Gastrocnemius medialis (tissue), 4 donors: ENCODE measurements at regions not wholly inside any gene's neighbourhood (a gene's known extent, or its start where the extent isn't known, plus 50 kb on each side); places are given as distances from the start of the nearest gene placed in this dataset.

Experiments used
- ATAC-seq, 2 donors: fragments of 150-250 bp; one replicate each; pipeline ENCODE4 v1.9.1; 2016
- DNase-seq, 2 donors: peaks; one replicate each; pipeline ENCODE4 v3.0.0-alpha.2; 2019
- H3K27ac ChIP-seq, 4 donors: fragments of 200-600 bp; sonication (generic); 1 replicate in 1 of 4; 2 replicates in 3 of 4; pipeline ENCODE4 v1.5.1; 2016 to 2018; ENCODE audit warnings: mild to moderate bottlenecking in 2 of 4, moderate library complexity in 1 of 4
- H3K27me3 ChIP-seq, 3 donors: fragments of 200-600 bp; sonication (generic) in 2 of 3; 1 replicate in 1 of 3; 2 replicates in 2 of 3; pipeline versions ENCODE4 v1.5.1 to v1.6.0; 2016 to 2019; ENCODE audit warnings: mild to moderate bottlenecking in 1 of 3, moderate library complexity in 1 of 3
- H3K36me3 ChIP-seq, 2 donors: fragments of 200-600 bp; sonication (generic) in 1 of 2; one replicate each; pipeline ENCODE4 v1.5.1; 2017 to 2018
- H3K4me1 ChIP-seq, 2 donors: fragments of 200-600 bp; sonication (generic) in 1 of 2; one replicate each; pipeline ENCODE4 v1.5.1; 2016 to 2017; ENCODE audit warnings: mild to moderate bottlenecking in 2 of 2
- H3K4me3 ChIP-seq, 4 donors: fragments of 200-600 bp; sonication (generic) in 3 of 4; 1 replicate in 1 of 4; 2 replicates in 3 of 4; pipeline ENCODE4 v1.5.1; 2016 to 2019; ENCODE audit warnings: mild to moderate bottlenecking in 2 of 4
- H3K9me3 ChIP-seq, 3 donors: fragments of 200-600 bp; sonication (generic) in 2 of 3; 1 replicate in 1 of 3; 2 replicates in 2 of 3; pipeline ENCODE4 v1.5.1; 2016 to 2019
- POLR2A ChIP-seq, 2 donors: fragments of 450-650 bp; IDR thresholded peaks; one replicate each; pipeline ENCODE4 v1.6.1; 2017; ENCODE audit warnings: antibody characterized with exemption in 2 of 2, mild to moderate bottlenecking in 2 of 2, moderate library complexity in 2 of 2
- in situ Hi-C, 4 donors: fragments of 200-750 bp; cut with MboI; loops; one replicate each; pipeline versions ENCODE4 v1.15.0 to v1.8.0; 2017; ENCODE audit warnings: low sequenced_read_pairs in 4 of 4
- intact Hi-C: fragments of 100-400 bp; cut with DNase I; formaldehyde crosslinking; loops from one replicate; pipeline ENCODE4 v1.15.1; 2023; ENCODE audit warnings: low total_unique reads
- TF ChIP-seq, protein P1 (sequence below), 5 experiments: fragments of 450-650 bp in 3 of 5; fragments of 200-600 bp in 2 of 5; sonication (generic) in 2 of 5; IDR thresholded peaks in 4 of 5; conservative IDR thresholded peaks in 1 of 5; 1 replicate in 4 of 5; 2 replicates in 1 of 5; pipeline ENCODE4 v1.5.1; 2016 to 2019; ENCODE audit warnings: antibody characterized with exemption in 5 of 5, mild to moderate bottlenecking in 3 of 5, moderate library complexity in 3 of 5

DNA sequence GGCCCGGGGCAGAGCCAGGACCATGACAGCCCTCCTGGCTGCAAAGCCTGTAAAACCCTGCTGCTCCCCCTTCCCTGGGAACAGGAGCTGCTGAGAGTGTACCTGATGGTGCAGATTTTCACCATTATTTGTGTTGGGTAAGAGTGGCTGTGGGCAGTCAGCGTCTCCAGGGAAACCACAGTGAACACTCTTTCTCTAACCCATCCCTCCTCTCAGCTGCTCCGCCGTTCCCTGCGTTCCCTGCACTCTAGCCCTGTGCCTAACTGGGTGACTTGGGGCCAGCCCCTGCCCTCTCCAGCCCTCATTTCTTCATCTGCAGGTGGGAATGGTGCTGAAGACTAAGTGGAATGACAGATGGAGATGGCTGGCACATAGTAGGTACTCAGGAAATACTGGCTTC is 75.9 kb upstream of the PCBD1 start:
- Histone ChIP-seq H3K27me3 (peaks cover 0 to 2% (median 0%) of the 10 kb centered on the region in 3 donors), H3K9me3 (no peaks in the 10 kb centered on the region), H3K4me3 (no peak overlapping the region), H3K4me1 (peaks cover 0 to 11% of the 10 kb centered on the region in 2 donors), H3K27ac (no peak overlapping the region), H3K36me3 (no peaks in the 10 kb centered on the region)
- DNase-seq (no peak), ATAC-seq (no peak)
- in situ Hi-C loops = no loop called here
- TF ChIP-seq POLR2A (IDR thresholded peaks at IDR 0.05) = no peak
- TF ChIP-seq, protein P1, sequence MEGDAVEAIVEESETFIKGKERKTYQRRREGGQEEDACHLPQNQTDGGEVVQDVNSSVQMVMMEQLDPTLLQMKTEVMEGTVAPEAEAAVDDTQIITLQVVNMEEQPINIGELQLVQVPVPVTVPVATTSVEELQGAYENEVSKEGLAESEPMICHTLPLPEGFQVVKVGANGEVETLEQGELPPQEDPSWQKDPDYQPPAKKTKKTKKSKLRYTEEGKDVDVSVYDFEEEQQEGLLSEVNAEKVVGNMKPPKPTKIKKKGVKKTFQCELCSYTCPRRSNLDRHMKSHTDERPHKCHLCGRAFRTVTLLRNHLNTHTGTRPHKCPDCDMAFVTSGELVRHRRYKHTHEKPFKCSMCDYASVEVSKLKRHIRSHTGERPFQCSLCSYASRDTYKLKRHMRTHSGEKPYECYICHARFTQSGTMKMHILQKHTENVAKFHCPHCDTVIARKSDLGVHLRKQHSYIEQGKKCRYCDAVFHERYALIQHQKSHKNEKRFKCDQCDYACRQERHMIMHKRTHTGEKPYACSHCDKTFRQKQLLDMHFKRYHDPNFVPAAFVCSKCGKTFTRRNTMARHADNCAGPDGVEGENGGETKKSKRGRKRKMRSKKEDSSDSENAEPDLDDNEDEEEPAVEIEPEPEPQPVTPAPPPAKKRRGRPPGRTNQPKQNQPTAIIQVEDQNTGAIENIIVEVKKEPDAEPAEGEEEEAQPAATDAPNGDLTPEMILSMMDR (IDR thresholded peaks at IDR 0.05 in 4 of 5, conservative IDR thresholded peaks at IDR 0.05 in 1 of 5) = no peak
- intact Hi-C loops = no loop called here

DNA sequence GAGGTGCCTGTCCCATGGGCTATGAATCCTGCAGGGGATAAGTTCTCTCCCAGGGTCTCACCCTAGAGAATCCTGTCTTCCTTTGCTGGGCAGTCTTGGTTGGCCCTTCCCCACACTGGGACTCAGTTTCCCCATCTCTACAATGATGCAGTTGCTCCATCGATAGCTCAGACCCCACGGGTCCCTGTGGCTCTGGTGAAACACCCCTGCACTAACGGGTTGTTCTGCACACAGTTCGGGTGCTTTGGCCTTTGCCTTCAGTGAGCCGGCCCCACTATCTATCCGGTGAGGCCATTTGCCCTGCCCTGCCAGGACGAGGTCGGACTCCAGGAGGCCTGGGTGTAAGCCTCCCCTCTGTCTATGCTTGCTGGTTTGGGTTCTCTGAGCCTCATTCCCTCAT is 76.5 kb upstream of the PCBD1 start:
- intact Hi-C loops = no loop called here
- no peak for TF ChIP-seq POLR2A (IDR thresholded peaks at IDR 0.05)
- TF ChIP-seq, protein P1 (IDR thresholded peaks at IDR 0.05 in 4 of 5, conservative IDR thresholded peaks at IDR 0.05 in 1 of 5) = no peak
- in situ Hi-C loops = no loop called here
- Histone ChIP-seq H3K9me3 (no peaks in the 10 kb centered on the region), H3K4me3 (no peak overlapping the region), H3K36me3 (no peaks in the 10 kb centered on the region), H3K27me3 (peaks cover 0 to 2% (median 0%) of the 10 kb centered on the region in 3 donors), H3K4me1 (peaks cover 0 to 11% of the 10 kb centered on the region in 2 donors), H3K27ac (no peak overlapping the region)
- DNase-seq (no peak), ATAC-seq (no peak)

DNA sequence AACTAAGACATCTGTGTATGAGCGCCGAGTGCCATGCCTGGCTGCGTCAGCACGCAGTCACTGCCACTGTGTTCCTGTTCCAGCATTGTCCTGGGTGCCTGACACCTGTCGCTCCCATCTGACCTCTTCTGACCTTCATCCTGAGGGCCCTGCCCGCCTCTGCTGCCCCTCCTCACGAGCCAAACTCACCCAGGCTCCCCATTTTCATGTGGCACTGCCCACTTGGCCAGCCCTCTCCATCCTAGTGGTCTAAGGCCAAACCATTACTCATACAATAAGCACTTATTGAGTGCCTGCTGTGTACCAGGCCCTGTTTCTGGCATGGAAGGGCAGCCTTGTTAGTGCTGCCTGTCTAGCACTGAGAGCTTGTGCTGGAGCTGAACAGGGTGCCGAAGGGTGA is 77.2 kb upstream of the PCBD1 start:
- no peak for TF ChIP-seq POLR2A (IDR thresholded peaks at IDR 0.05)
- TF ChIP-seq, protein P1 (IDR thresholded peaks at IDR 0.05 in 4 of 5, conservative IDR thresholded peaks at IDR 0.05 in 1 of 5) = no peak
- in situ Hi-C loops = no loop called here
- ATAC-seq = no peak

DNA sequence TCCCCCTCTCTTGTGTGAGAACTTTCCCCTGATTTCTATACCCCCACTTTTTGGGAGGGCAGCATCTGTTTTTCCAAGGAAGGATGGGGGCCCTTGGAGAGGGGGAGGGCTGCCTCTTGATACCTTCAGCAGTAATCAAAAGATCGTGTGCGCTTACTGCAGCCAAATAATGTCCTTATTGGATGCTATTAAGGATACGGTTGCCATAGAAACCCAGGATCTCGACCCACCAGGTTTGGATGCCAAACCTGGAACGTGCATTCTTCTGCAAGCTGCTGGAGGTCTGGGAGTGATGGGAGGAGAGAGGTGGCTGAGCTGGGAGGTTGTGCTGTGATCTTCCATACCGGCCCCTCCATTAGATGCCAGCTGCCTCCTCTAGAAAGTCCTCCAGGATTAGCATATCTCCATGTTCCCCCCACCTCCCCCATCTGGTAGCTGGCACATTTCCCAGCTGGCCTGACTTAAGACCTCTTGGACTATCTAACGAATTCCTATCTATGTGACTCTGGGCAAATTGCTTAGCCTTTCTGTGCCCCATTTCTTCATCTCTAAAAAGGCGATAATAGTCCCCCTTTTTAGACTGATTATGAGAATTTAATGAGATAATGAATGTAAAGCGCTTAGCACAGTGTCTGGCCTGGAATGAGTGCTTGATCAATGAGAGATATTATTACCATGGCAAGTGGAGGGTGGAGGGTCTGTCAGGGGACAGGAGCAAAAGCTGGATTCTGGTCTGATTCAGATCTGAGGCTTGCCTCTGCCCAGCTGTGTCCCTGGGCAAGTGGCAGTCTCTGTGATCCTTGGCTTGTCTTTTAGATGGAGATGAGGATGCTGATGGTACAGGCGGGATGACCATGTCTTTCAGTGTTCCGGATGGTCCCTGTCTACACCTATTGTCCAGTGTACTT is 78.5 kb upstream of the PCBD1 start:
- Histone ChIP-seq H3K9me3 (no peaks in the 10 kb centered on the region), H3K27ac (no peak overlapping the region), H3K4me1 (peaks cover 0 to 11% of the 10 kb centered on the region in 2 donors), H3K4me3 (no peak overlapping the region), H3K36me3 (no peaks in the 10 kb centered on the region), H3K27me3 (peaks cover 0 to 2% (median under 1%) of the 10 kb centered on the region in 3 donors)
- DNase-seq = no peak
- intact Hi-C loops = no loop called here
- in situ Hi-C loops = no loop called here
- TF ChIP-seq POLR2A (IDR thresholded peaks at IDR 0.05) = no peak
- TF ChIP-seq, protein P1 (IDR thresholded peaks at IDR 0.05 in 4 of 5, conservative IDR thresholded peaks at IDR 0.05 in 1 of 5) = no peak
- no peak for ATAC-seq

More for the DNA sequence above, 77.2 kb upstream of the PCBD1 start:
- Histone ChIP-seq H3K36me3 (no peaks in the 10 kb centered on the region), H3K9me3 (no peaks in the 10 kb centered on the region), H3K4me1 (peaks cover 0 to 11% of the 10 kb centered on the region in 2 donors), H3K27me3 (peaks cover 0 to 2% (median 0%) of the 10 kb centered on the region in 3 donors), H3K27ac (no peak overlapping the region), H3K4me3 (no peak overlapping the region)
- intact Hi-C loops = no loop called here
- no peak for DNase-seq
